ENCODE measurements at regions not wholly inside any gene's neighbourhood (a gene's known extent, or its start where the extent isn't known, plus 50 kb on each side); places are given as distances from the start of the nearest gene placed in this dataset.

GRCh38 chr3:13259831-13260230 lies 160.3 kb downstream of the NUP210 start:
- no peak for TF ChIP-seq POLR2A (IDR thresholded peaks at IDR 0.05)
- TF ChIP-seq CTCF (IDR thresholded peaks at IDR 0.05), result no peak
- no peak for TF ChIP-seq EP300 (IDR thresholded peaks at IDR 0.05)
- Histone ChIP-seq H3K27ac (no peak overlapping the region), H3K4me1 (no peaks in the 10 kb centered on the region), H3K9me3 (no peaks in the 10 kb centered on the region), H3K4me3 (no peak overlapping the region), H3K36me3 (no peaks in the 10 kb centered on the region), H3K27me3 (no peaks in the 10 kb centered on the region)
- 63 to 64% methylated on average over 5 of the region's 5 CpGs for WGBS, 2 donors
- no peak for DNase-seq (ENCODE audit: low spot score in 2 of 2)

- no peaks in the 10 kb centered on the region for H3K36me3 ChIP-seq
Measured at GRCh38 chr3:13258986-13259514, 161.1 kb downstream of the NUP210 start.

GRCh38 chr3:13258280-13258679 lies 161.8 kb downstream of the NUP210 start:
- no peak overlapping the region for H3K27ac ChIP-seq
- TF ChIP-seq CTCF (IDR thresholded peaks at IDR 0.05) (no peak), POLR2A (IDR thresholded peaks at IDR 0.05) (no peak), EP300 (IDR thresholded peaks at IDR 0.05) (no peak)
- no peak for DNase-seq (ENCODE audit: low spot score in 2 of 2)
- no peaks in the 10 kb centered on the region for H3K36me3 ChIP-seq
- no peaks in the 10 kb centered on the region for H3K9me3 ChIP-seq
- H3K4me1 ChIP-seq, result no peaks in the 10 kb centered on the region
- H3K4me3 ChIP-seq, result no peak overlapping the region
- WGBS, 2 donors, result 87 to 89% methylated on average over 4 of the region's 4 CpGs
- no peaks in the 10 kb centered on the region for H3K27me3 ChIP-seq

More at GRCh38 chr3:13258986-13259514, 161.1 kb downstream of the NUP210 start:
- no peaks in the 10 kb centered on the region for H3K9me3 ChIP-seq
- 75 to 83% methylated on average over 8 to 9 of the region's 9 CpGs for WGBS, 2 donors
- no peak overlapping the region for H3K4me3 ChIP-seq
- H3K27ac ChIP-seq, result no peak overlapping the region
- no peaks in the 10 kb centered on the region for H3K27me3 ChIP-seq
- TF ChIP-seq EP300 (IDR thresholded peaks at IDR 0.05) (no peak), POLR2A (IDR thresholded peaks at IDR 0.05) (no peak), CTCF (IDR thresholded peaks at IDR 0.05) (no peak)
- DNase-seq (ENCODE audit: low spot score in 2 of 2), result no peak
- H3K4me1 ChIP-seq, result no peaks in the 10 kb centered on the region

- 28 to 40% methylated on average over 2 to 4 of the region's 4 CpGs for whole genome bisulfite sequencing, 2 donors
- Histone ChIP-seq H3K27me3 (no peaks in the 10 kb centered on the region), H3K27ac (no peak overlapping the region), H3K4me3 (no peak overlapping the region), H3K9me3 (no peaks in the 10 kb centered on the region), H3K36me3 (no peaks in the 10 kb centered on the region), H3K4me1 (no peaks in the 10 kb centered on the region)
- no peak for DNase-seq (ENCODE audit: low spot score in 2 of 2)
- TF ChIP-seq EP300 (IDR thresholded peaks at IDR 0.05) (no peak), CTCF (IDR thresholded peaks at IDR 0.05) (no peak), POLR2A (IDR thresholded peaks at IDR 0.05) (no peak)
Measured at GRCh38 chr3:13257666-13258065, 162.5 kb downstream of the NUP210 start.

GRCh38 chr3:13256845-13257244 lies 163.3 kb downstream of the NUP210 start:
- Histone ChIP-seq H3K9me3 (no peaks in the 10 kb centered on the region), H3K4me3 (no peak overlapping the region), H3K27ac (no peak overlapping the region), H3K27me3 (no peaks in the 10 kb centered on the region), H3K36me3 (no peaks in the 10 kb centered on the region), H3K4me1 (no peaks in the 10 kb centered on the region)
- DNase-seq (ENCODE audit: low spot score in 2 of 2), result no peak
- TF ChIP-seq CTCF (IDR thresholded peaks at IDR 0.05) (no peak), EP300 (IDR thresholded peaks at IDR 0.05) (no peak), POLR2A (IDR thresholded peaks at IDR 0.05) (no peak)
- 77 to 79% methylated on average over 8 of the region's 8 CpGs for WGBS, 2 donors
